Transverse colon (tissue), 3 donors: ENCODE measurements at regions not wholly inside any gene's neighbourhood (a gene's known extent, or its start where the extent isn't known, plus 50 kb on each side); places are given as distances from the start of the nearest gene placed in this dataset.

Source experiments
- POLR2A ChIP-seq: fragments of 450-650 bp; IDR thresholded peaks from one replicate; pipeline ENCODE4 v1.6.1; 2016; ENCODE audit warnings: antibody characterized with exemption, mild to moderate bottlenecking, moderate library complexity
- TF ChIP-seq, protein P1 (sequence below), 5 experiments: fragments of 200-600 bp in 3 of 5; fragments of 450-650 bp in 2 of 5; sonication (generic) in 3 of 5; IDR thresholded peaks; 1 replicate in 2 of 5; 2 replicates in 3 of 5; pipeline ENCODE4 v1.5.1; 2016 to 2017; ENCODE audit warnings: antibody characterized with exemption in 5 of 5, inconsistent platforms in 3 of 5, mild to moderate bottlenecking in 2 of 5, moderate library complexity in 1 of 5

DNA sequence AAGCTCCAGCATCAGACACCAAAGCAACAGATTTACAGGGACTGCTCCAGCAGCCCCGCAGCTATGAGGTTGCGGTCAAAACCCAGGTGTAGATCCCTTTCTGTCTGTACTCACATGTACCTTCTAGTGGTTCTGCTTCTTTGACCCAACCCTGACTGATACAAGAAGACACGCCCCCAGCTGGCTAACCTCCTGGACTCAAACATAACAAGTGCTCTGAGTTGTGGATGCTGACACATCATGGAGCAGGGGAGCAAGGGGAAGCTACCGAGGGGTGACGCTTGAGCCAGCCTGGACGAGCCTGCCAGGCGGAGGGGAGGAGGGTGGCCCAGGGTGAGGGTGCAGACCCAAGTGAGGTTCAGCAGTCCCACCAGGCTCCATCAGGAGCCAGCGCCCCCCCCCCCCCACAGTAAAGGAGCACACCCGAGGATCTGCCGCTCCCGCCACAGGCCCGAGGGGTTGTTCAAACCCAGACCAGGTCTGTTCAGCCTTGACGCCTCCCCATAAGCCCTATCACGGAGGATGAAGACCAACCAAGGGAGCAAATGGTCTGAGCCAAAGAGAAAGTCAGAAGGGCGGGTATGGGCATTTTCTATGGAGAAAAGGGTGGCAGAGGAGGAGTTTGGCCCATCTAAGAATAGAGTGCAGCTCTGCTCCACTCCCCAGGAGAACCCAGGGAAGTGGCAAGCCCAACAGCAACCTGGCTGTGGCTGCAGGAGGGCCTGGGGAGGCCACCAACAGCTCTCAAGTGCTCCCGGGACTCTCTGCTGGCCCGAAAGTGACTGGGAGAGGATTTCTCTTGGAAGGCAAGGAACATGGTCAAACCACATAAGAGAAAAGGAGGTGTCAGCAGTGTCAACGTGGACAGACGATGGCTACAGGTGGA lies 229.4 kb downstream of the BCL11B start:
- no peak for TF ChIP-seq POLR2A
- TF ChIP-seq, protein P1, sequence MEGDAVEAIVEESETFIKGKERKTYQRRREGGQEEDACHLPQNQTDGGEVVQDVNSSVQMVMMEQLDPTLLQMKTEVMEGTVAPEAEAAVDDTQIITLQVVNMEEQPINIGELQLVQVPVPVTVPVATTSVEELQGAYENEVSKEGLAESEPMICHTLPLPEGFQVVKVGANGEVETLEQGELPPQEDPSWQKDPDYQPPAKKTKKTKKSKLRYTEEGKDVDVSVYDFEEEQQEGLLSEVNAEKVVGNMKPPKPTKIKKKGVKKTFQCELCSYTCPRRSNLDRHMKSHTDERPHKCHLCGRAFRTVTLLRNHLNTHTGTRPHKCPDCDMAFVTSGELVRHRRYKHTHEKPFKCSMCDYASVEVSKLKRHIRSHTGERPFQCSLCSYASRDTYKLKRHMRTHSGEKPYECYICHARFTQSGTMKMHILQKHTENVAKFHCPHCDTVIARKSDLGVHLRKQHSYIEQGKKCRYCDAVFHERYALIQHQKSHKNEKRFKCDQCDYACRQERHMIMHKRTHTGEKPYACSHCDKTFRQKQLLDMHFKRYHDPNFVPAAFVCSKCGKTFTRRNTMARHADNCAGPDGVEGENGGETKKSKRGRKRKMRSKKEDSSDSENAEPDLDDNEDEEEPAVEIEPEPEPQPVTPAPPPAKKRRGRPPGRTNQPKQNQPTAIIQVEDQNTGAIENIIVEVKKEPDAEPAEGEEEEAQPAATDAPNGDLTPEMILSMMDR (IDR thresholded peaks at IDR 0.05) = no peak
